ENCODE measurements at regions not wholly inside any gene's neighbourhood (a gene's known extent, or its start where the extent isn't known, plus 50 kb on each side); places are given as distances from the start of the nearest gene placed in this dataset.

DNA sequence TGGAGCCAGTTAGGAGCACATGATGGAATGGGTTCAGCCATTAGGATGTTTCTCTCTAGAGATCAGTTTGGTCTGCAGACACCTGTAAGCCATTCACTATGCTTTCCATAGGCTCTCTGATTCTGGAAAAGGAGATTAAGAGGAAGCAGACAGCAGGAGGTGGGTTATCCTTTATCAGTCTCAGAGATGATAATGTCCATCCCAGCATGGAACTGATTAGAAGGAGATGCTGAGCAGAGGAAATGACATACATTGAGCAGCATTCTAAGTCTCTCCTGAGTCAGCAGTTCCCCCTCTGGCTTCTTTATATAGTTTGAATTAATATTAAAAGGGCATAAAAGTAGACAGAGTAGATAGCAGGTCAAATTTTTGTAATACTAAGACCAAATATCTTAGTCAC, 591.1 kb downstream of the GBE1 start:
- TF ChIP-seq EP300 (IDR thresholded peaks at IDR 0.05) (no peak), POLR2A (IDR thresholded peaks at IDR 0.05) (no peak), POLR2AphosphoS5 (IDR thresholded peaks at IDR 0.05) (no peak)
- TF ChIP-seq, protein P1, sequence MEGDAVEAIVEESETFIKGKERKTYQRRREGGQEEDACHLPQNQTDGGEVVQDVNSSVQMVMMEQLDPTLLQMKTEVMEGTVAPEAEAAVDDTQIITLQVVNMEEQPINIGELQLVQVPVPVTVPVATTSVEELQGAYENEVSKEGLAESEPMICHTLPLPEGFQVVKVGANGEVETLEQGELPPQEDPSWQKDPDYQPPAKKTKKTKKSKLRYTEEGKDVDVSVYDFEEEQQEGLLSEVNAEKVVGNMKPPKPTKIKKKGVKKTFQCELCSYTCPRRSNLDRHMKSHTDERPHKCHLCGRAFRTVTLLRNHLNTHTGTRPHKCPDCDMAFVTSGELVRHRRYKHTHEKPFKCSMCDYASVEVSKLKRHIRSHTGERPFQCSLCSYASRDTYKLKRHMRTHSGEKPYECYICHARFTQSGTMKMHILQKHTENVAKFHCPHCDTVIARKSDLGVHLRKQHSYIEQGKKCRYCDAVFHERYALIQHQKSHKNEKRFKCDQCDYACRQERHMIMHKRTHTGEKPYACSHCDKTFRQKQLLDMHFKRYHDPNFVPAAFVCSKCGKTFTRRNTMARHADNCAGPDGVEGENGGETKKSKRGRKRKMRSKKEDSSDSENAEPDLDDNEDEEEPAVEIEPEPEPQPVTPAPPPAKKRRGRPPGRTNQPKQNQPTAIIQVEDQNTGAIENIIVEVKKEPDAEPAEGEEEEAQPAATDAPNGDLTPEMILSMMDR (IDR thresholded peaks at IDR 0.05), result no peak

Measured in suprapubic skin (tissue), 4 donors.